ENCODE measurements at regions not wholly inside any gene's neighbourhood (a gene's known extent, or its start where the extent isn't known, plus 50 kb on each side); places are given as distances from the start of the nearest gene placed in this dataset.

Small RNAs in the stretch of these regions (small RNA-seq; reads per million reads assigned to genes)
- gene AC147067.2 = 0 reads per million in 4 donors

Measured in transverse colon (tissue), 4 donors.